ENCODE measurements at regions not wholly inside any gene's neighbourhood (a gene's known extent, or its start where the extent isn't known, plus 50 kb on each side); places are given as distances from the start of the nearest gene placed in this dataset.

GRCh38 chr10:78829565-78829964 is 239.2 kb upstream of the ZMIZ1 start:
- no peak for DNase-seq (ENCODE audit: low spot score)

GRCh38 chr10:78830062-78830975 is 238.4 kb upstream of the ZMIZ1 start:
- DNase-seq (ENCODE audit: low spot score): no peak

GRCh38 chr10:78830976-78831375 is 237.8 kb upstream of the ZMIZ1 start:
- no peak for DNase-seq (ENCODE audit: low spot score)

GRCh38 chr10:78831461-78831860 is 237.3 kb upstream of the ZMIZ1 start:
- no peak for DNase-seq (ENCODE audit: low spot score)

GRCh38 chr10:78832281-78832680 is 236.5 kb upstream of the ZMIZ1 start:
- no peak for DNase-seq (ENCODE audit: low spot score)

- DNase-seq (ENCODE audit: low spot score): no peak
These were observed 230.6 kb upstream of the ZMIZ1 start for GRCh38 chr10:78838141-78838657.

GRCh38 chr10:78843495-78843894 is 225.3 kb upstream of the ZMIZ1 start:
- no peak for DNase-seq (ENCODE audit: low spot score)

GRCh38 chr10:78844960-78845607 is 223.7 kb upstream of the ZMIZ1 start:
- DNase-seq (ENCODE audit: low spot score): no peak

GRCh38 chr10:78846071-78846470 is 222.7 kb upstream of the ZMIZ1 start:
- no peak for DNase-seq (ENCODE audit: low spot score)

- DNase-seq (ENCODE audit: low spot score): peak; percentile 56
These were observed 222.0 kb upstream of the ZMIZ1 start for GRCh38 chr10:78846760-78847159.

- DNase-seq (ENCODE audit: low spot score): no peak
These were observed 221.3 kb upstream of the ZMIZ1 start for GRCh38 chr10:78847485-78847884.

GRCh38 chr10:78849115-78849514 is 219.7 kb upstream of the ZMIZ1 start:
- no peak for DNase-seq (ENCODE audit: low spot score)

GRCh38 chr10:78849731-78850130 is 219.0 kb upstream of the ZMIZ1 start:
- no peak for DNase-seq (ENCODE audit: low spot score)

GRCh38 chr10:78850644-78851435 is 217.9 kb upstream of the ZMIZ1 start:
- peak; percentile 54 for DNase-seq (ENCODE audit: low spot score)

- peak; percentile 38 for DNase-seq (ENCODE audit: low spot score)
These were observed 217.1 kb upstream of the ZMIZ1 start for GRCh38 chr10:78851647-78852046.

GRCh38 chr10:78852466-78853240 is 216.1 kb upstream of the ZMIZ1 start:
- peak; percentile 19 for DNase-seq (ENCODE audit: low spot score)

GRCh38 chr10:78853864-78854263 is 214.9 kb upstream of the ZMIZ1 start:
- no peak for DNase-seq (ENCODE audit: low spot score)

GRCh38 chr10:78856421-78856820 is 212.3 kb upstream of the ZMIZ1 start:
- no peak for DNase-seq (ENCODE audit: low spot score)

GRCh38 chr10:78857193-78857592 is 211.6 kb upstream of the ZMIZ1 start:
- no peak for DNase-seq (ENCODE audit: low spot score)

- no peak for DNase-seq (ENCODE audit: low spot score)
These were observed 209.5 kb upstream of the ZMIZ1 start for GRCh38 chr10:78859266-78859665.

GRCh38 chr10:78859769-78860168 is 209.0 kb upstream of the ZMIZ1 start:
- DNase-seq (ENCODE audit: low spot score): no peak
